ENCODE measurements at regions not wholly inside any gene's neighbourhood (a gene's known extent, or its start where the extent isn't known, plus 50 kb on each side); places are given as distances from the start of the nearest gene placed in this dataset.

- no peak for DNase-seq
Observed at GRCh38 chr13:59178344-59178743, 985.4 kb downstream of the DIAPH3 start.

DNA sequence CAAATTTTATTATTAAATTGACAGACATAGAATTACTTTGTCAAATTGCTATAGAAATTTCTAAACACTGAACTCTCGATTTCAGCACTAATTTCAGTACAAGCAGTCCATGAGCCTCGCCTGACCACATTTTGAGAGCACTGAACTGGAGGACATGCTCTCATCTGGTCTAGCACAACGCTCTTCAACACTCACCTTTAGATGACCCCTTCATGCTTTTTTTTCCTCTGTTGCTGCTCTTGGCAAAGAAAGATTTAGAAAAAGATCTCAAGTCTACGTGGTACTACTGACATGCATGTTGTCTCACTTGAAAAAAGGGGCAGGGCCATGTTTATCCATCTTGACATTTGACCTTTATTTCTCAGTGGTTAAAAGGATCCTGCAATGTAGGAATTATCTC lies 981.5 kb downstream of the DIAPH3 start:
- DNase-seq = peak; percentile 59

DNA sequence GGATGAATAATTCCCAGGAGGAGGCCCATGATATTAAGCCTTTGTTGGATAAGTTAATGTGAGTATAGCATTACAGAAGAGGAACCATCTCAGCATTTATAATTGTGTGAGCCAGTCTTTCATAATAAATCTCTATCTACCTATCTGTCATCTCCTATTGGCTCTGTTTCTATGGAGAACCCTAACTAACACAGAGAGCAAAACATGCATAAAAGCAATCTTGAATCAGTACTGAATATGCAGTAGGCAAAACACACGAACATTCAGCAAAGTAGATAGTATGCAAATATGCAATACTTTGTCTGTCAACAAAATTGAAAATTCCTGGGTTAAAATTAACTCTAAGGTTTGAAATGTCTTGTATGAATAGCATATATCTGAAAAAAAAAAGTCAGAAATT lies 966.3 kb downstream of the DIAPH3 start:
- no peak for DNase-seq

DNA sequence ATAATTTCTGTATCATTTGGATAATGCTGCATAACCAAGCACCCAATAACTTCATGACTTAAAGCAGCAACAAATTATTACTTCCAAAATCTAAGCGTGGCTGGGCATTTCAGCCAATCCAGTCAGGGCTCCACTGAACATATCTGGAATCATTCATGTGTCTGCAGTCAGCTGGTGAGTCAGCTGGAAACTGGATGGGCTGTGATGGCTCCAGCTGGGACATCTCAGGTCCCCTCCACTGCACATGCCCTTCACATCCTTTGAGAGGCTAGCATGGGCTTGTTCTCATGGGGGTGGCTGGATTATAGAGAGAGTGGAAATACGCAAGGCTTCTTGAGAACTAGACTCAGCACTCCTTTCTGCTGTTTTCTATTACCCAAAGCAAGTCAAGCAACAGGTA lies 961.9 kb downstream of the DIAPH3 start:
- no peak for DNase-seq

DNA sequence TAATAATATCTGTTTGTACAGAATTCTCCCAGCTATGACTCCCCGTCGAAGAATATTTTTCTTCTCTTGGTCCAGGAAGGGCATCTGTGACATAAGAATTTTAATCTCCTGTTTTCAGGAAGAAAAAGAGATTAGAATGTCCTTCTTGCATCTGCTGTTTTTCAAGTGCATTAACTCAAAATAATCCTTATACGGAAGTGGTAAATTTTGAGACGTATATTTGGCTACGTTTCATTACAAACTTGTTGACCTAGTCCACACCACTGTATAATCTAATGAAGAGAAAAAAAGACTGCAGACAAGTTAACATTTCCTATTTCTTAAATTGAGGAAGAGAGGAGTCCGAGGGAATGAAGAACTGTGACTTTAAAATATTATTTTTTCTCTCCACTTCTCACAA lies 959.9 kb downstream of the DIAPH3 start:
- no peak for DNase-seq

GRCh38 chr13:59205501-59205900 lies 958.2 kb downstream of the DIAPH3 start:
- DNase-seq = no peak

DNA sequence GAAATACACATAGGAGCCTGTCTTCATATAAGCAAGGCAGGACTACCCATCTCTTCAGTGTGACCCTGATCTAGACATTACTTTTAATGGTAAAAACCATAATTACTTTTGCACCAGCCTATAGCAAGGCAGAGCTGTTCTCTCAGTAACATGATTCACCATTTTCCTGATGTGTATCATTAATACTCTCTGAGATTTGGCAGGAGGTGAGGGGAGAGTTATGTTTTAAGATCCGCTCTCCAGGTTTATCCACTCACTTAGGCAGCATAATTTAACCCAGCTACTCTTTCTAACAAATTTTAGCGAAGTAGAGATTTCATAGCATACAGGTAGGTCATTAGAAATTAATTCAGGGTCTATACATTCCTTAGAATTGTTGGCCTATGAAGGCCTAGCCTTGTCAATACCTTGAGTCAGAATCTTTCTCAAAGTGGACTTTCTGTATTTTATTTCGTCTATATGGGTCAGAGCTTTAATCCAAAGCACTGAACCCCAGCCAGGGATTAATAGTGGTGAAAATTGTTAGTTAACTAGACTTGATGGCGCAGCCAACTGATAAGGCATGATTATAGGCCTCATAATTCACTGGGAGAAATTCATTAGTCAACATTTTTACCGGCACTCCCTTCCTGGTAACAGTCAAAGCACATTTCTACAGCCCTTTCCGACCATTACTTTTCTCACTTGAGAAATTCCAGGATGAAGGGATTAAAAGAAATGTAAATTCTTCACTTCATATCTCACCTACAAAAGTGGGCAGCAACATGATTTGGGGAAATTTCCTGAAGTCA lies 955.1 kb downstream of the DIAPH3 start:
- DNase-seq = no peak

DNA sequence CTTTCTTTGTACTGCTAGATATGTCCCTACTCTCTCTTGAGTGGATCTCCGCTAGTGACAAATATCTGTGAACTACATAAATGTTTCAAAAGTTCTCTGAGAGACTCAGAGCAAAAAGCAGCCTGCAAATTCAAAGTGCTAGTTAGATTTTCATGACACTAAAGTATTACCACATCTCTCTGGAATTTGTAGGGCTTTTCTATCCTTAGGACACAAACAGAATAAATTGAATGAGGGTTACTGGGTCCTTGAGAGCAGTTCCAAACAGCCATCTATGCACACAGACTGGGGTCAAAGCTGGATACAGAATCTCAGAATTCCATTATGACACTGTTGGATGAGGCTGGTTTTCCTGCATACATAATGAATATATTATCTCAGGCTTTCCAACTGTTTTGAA lies 953.2 kb downstream of the DIAPH3 start:
- no peak for DNase-seq

DNA sequence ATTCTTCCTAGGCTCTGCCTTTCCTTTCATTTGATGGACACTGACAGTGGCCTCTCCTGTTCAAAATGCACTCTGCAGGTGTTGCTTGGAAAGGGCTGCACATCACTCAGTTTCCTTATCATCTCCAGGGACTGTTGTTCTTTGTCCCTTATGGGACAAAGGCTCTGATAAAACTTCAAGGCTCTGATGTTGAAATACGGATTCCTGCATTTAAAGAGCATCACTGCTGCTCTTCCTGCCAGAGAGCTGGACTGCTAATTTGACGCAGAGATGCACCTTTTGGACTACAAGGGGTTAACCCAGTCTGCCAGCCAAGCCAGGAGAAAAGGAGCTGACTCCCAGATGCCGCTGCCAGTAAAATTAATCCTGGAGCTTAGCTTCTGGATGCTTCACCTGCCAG lies 952.1 kb downstream of the DIAPH3 start:
- DNase-seq = peak; percentile 76

DNA sequence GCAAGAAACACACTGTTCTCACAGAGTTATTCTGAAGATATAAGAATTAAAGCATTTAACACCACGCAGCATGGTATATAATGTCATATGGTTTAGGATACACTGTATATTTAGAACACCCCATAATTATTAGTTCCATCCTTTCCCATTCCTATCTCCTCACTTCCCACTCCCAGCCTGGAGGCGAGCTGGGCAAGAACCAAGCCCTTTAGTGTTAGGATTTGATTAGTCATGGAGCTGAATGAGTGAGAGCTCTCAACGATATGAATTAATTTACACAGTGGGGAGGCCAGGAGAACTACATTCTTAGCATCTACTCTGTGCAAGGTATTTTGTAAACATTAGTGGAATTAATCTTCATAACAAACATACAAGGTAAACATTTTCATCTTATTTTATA lies 934.3 kb downstream of the DIAPH3 start:
- no peak for DNase-seq

DNA sequence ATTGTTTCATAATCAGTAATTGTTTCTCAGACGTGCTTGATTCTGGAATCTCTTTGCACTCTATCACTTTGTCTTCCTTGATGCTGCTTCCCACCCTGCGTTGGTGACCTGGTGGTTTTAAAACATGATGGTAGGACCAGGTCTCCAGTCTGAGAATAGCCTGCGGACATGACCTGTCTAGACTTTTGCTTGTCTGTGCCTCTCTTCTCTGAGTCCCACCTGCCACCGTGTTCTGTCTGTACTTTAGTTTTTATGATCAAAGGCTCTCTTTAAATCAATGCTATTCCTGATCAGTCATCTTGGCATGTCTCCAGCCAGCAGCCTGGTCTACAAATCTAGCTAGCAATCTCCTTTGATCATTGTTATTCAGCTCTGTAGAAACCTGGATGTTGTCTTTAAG lies 933.9 kb downstream of the DIAPH3 start:
- DNase-seq = no peak

DNA sequence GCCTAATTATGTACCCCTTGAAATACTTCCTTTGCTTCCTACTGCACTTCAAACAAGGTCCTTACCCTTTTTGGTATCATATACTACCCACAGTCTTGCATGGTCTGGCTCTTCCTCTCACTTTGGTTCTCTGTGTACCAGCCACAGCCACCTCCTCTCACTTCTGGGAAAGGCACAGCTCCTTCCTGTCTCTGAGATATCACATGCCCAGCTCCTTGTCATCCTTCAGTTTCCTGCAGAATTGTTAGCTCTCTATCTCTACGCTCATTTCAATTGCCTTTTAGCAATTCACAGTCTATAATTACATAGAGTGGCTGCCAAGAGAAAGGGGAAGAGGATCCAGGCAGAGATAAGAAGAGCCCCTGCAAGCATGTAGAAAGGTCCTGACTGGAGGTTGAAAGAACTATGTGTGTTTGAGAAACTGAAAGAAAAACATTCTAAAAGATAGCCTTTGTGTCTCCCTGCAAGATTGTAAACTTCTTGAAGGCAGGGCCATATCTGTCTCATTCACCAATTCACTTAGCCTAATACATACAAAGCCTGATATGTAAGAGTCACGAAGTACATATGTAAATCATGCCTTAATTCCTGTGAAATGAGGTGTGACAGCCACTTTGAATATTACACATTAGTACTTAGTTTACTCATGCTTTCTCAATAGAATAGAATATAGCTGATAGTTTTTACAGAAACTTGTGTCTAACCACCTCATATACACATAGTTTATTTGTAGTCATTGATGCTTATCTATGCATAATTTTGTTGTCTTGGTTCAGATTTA lies 933.1 kb downstream of the DIAPH3 start:
- no peak for DNase-seq

DNA sequence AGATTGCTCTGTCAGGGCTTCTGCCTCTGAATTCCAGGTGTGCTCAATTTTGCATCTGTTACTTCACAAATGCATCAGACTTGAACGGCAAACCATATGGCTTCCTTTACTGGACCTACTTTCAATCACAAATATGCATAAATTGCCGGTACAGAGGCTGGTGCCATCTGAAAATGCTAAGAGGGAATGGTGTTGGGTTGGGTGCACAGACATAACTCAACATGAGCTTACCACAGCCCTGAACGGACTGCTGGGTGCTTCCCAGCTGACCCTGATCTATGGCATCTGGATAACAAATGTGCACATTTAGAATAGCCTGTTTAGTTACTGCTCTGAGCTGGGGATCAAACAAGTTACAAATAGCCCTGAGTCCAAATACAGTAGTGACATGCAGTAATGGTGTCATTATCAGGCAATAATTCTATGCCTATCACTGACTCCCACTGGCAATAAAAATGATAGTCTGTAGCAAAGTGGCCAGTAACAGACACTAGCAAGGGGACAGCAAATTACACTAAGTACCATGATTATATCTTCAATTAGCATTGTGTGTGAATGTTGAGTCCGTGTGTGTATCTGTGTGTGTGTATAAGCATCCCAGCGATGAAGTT lies 927.3 kb downstream of the DIAPH3 start:
- DNase-seq = peak; percentile 80

- DNase-seq = no peak
Observed at GRCh38 chr13:59236944-59237343, 926.8 kb downstream of the DIAPH3 start.

DNA sequence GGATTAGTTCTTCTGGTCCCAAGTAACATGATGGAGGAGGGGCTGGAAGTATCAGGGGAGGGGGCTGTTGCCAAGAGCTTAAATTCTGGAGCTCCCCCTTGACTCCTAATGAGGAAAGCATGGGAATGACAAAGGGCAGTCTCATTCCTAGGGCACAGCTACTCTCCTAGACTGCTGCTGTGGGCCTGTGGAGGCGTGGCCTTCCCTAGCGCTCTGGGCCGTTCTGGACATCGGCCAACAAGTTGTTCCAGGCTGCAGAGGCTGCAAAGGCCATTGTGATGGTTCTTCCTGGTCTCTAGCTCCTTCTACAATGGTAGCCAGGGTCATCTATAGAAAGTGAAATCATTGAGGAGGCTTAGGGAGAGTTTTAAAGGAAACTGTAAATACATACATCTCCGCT lies 916.6 kb downstream of the DIAPH3 start:
- DNase-seq = no peak

DNA sequence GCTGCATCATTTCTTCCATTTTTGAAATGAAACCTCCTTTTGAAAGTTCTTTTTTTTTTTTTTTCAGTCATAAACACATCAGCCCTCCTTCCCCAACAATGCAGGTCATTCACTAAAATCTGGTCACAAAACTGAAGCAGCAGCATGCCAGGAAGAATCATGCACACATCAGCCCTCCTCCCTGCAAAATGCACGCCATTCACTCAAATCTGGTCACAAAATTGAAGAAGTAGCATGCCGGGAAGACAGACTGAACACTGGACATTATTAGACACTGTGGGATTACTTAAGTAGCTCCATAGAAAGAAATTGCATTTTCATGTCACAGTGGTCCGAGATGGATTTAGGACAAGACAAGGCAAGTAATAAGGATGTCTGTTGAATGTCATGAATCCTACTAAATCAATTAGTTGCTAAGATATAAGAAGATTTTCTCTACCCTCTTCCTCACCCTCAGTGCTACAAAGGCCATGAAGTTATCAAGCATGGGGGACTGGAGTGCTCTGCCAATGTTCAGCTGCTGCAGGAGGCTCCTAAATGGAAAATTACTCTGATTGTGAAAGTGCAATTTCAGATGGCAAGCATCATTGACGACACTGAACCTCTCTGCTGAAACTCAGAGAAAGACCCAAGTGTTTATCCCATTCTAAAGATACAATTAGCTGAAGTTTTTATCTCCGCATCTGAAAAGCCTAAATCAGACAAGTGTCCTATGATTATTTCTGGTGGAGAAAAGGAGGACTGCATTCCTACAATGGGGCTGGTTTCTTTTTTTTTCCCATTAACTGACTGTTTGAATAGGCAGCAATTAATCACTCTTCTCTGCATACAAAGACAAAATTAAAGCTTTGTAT lies 913.2 kb downstream of the DIAPH3 start:
- DNase-seq = no peak

DNA sequence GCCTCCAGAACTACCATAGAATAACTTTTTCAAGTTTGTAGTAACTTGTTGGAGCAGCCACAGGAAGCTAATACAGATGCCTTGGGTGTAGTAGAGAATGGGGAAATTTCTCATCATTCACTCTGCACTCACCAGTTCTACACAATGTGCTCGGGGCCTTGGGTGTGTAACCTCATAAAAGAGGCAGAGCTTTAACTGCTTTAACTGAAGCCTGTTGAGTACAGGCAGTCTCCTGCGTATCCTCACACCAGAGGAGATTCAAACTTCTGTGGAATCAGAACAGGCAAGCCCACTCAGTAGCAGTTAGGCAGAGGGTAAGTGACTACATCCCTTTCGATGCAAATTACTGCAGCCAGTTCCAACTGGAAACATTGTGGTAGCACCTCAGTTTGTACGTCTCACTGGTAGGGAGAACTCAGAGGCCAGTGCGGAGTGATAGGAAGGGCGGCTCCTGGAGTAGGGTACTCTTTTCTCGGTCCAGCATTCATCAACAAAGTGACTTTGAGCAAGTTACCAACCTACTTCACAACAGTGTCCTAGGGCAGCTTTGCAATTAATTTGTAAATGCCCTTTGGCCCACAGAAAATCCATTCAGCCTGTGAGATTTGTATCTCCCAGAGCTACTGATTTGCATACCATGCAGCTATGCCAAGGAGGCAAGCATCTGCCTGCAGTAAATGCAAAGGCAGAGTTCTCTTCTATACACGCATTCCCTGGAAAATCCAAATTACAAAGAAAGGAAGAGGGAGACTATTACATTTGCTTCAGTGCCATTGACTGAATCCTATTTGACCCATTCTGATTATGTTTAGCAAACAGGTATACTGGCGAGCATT lies 904.3 kb downstream of the DIAPH3 start:
- no peak for DNase-seq

- no peak for DNase-seq
Observed at GRCh38 chr13:59261928-59262488, 901.7 kb downstream of the DIAPH3 start.

DNA sequence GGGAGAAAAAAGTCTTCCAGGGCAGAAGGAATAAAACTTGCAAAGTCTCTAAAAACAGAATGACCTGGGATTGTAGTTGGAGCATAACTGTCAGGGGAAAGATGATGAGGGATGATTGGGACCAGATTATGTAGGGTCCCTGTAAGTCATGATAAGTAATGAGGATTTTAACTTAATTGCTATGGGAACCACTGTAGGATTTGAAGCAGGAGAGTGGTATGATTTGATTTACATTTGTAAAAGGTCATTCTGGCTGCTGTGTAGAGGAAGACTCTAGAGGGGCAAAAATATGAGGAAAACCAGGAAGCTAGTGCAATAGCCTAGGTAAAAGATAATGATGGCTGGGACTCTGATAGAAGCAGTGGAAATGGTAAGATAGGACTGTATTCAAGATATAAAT lies 900.2 kb downstream of the DIAPH3 start:
- DNase-seq = no peak

GRCh38 chr13:59266478-59267063 lies 897.2 kb downstream of the DIAPH3 start:
- no peak for DNase-seq

- DNase-seq = no peak
Observed at GRCh38 chr13:59269476-59269875, 894.3 kb downstream of the DIAPH3 start.

Measured in NCI-H2171 (cell line).